ENCODE measurements at regions not wholly inside any gene's neighbourhood (a gene's known extent, or its start where the extent isn't known, plus 50 kb on each side); places are given as distances from the start of the nearest gene placed in this dataset.

GRCh38 chr10:110418218-110418617 lies 79.5 kb upstream of the DUSP5 start (continued):
- no peak for TF ChIP-seq REST (IDR thresholded peaks at IDR 0.05; ENCODE audit: unreplicated experiment)

GRCh38 chr10:110419265-110419664 lies 78.4 kb upstream of the DUSP5 start:
- Mint-ChIP-seq H3K27me3 (ENCODE audit: insufficient read depth, low read depth, poor library complexity) (peaks cover 8% of the 10 kb centered on the region), H3K9me3 (no peaks in the 10 kb centered on the region), H3K36me3 (ENCODE audit: low read depth) (no peaks in the 10 kb centered on the region), H3K27ac (no peak overlapping the region), H3K4me1 (peaks cover 22% of the 10 kb centered on the region), H3K4me3 (no peak overlapping the region)
- Histone ChIP-seq H3F3A (replicated peaks; ENCODE audit: low read depth) (no peaks in the 10 kb centered on the region), H3K36me3 (ENCODE audit: insufficient read depth) (no peaks in the 10 kb centered on the region), H3K4me2 (no peak overlapping the region), H3K27me3 (ENCODE audit: insufficient read depth) (no peaks in the 10 kb centered on the region), H2AFZ (no peak overlapping the region; the same call in 1 of the 2 replicates), H3K79me2 (replicated peaks; ENCODE audit: insufficient read depth) (no peaks in the 10 kb centered on the region), H3K9me2 (ENCODE audit: insufficient read depth) (0 out of 2 replicates have a peak, but pooled peaks cover 7% of the 10 kb centered on the region), H3K4me1 (ENCODE audit: insufficient read depth) (peaks cover 9% of the 10 kb centered on the region; the same call in 1 of the 2 replicates), H4K20me1 (replicated peaks; ENCODE audit: insufficient read depth) (no peaks in the 10 kb centered on the region), H3K27ac (ENCODE audit: low read depth) (no peak overlapping the region), H3K4me3 (no peak overlapping the region)
- ATAC-seq (no peak), DNase-seq (ENCODE audit: low spot score) (no peak)
- TF ChIP-seq REST (IDR thresholded peaks at IDR 0.05; ENCODE audit: unreplicated experiment) (no peak), ZNF114 (CRISPR knock-in tag; IDR thresholded peaks at IDR 0.05) (no peak), NANOG (IDR thresholded peaks at IDR 0.05; ENCODE audit: borderline replicate concordance) (no peak), ZNF331 (CRISPR knock-in tag; IDR thresholded peaks at IDR 0.05; ENCODE audit: low read depth) (no peak), STAT1 (IDR thresholded peaks at IDR 0.05; ENCODE audit: unreplicated experiment) (no peak)

Data from GM23338 (cell line).